Endodermal cell (in vitro differentiated cells): ENCODE measurements at regions not wholly inside any gene's neighbourhood (a gene's known extent, or its start where the extent isn't known, plus 50 kb on each side); places are given as distances from the start of the nearest gene placed in this dataset.

Experiments used
- DNase-seq: peaks from one replicate; pipeline ENCODE4 v3.0.0-alpha.2; 2017
- H3K27ac ChIP-seq: 2 replicates; pipeline ENCODE4 v1.5.1; 2013; ENCODE audit warnings: mild to moderate bottlenecking, low read depth, low read length, moderate library complexity
- H3K27me3 ChIP-seq: 2 replicates; pipeline ENCODE4 v1.6.1; 2013; ENCODE audit warnings: mild to moderate bottlenecking, low read length, moderate library complexity; ENCODE audit not compliant: insufficient read depth, control insufficient read depth, poor library complexity, severe bottlenecking
- H3K36me3 ChIP-seq: 2 replicates; pipeline ENCODE4 v1.7.0; 2013; ENCODE audit warnings: mild to moderate bottlenecking, low read length, moderate library complexity; ENCODE audit not compliant: control insufficient read depth, insufficient read depth
- H3K4me1 ChIP-seq: one replicate; pipeline ENCODE4 v1.7.0; 2013; ENCODE audit warnings: low read length; ENCODE audit not compliant: control insufficient read depth, insufficient read depth
- H3K4me3 ChIP-seq: 2 replicates; pipeline ENCODE4 v1.5.1; 2013; ENCODE audit warnings: mild to moderate bottlenecking, low read length, moderate library complexity
- H3K9ac ChIP-seq: 2 replicates; pipeline ENCODE4 v1.6.1; 2013; ENCODE audit warnings: mild to moderate bottlenecking, low read length, moderate library complexity; ENCODE audit not compliant: poor library complexity, severe bottlenecking; ENCODE audit errors: extremely low read depth
- H3K9me3 ChIP-seq: 2 replicates; pipeline ENCODE4 v1.6.1; 2013; ENCODE audit warnings: mild to moderate bottlenecking, low read length, moderate library complexity; ENCODE audit not compliant: control insufficient read depth
- H3K27ac Mint-ChIP-seq: 2 replicates; pipeline ENCODE4 v1.8.0; 2020; ENCODE audit warnings: mixed read lengths
- H3K27me3 Mint-ChIP-seq: 2 replicates; pipeline ENCODE4 v1.8.0; 2021; ENCODE audit warnings: mild to moderate bottlenecking, mixed read lengths; ENCODE audit not compliant: insufficient read depth
- H3K36me3 Mint-ChIP-seq: 2 replicates; pipeline ENCODE4 v1.8.0; 2020; ENCODE audit warnings: low read depth, mixed read lengths
- H3K4me1 Mint-ChIP-seq: 2 replicates; pipeline ENCODE4 v1.8.0; 2020; ENCODE audit warnings: mixed read lengths
- H3K4me3 Mint-ChIP-seq: 2 replicates; pipeline ENCODE4 v1.8.0; 2020; ENCODE audit warnings: mild to moderate bottlenecking, moderate library complexity, mixed read lengths
- H3K9me3 Mint-ChIP-seq: 2 replicates; pipeline ENCODE4 v1.8.0; 2020; ENCODE audit warnings: mild to moderate bottlenecking, mixed read lengths
- CTCF ChIP-seq: fragments of 200-600 bp; sonication (generic); conservative IDR thresholded peaks from 2 replicates; pipeline ENCODE4 v1.5.0; 2021; ENCODE audit warnings: antibody characterized with exemption, mild to moderate bottlenecking
- WGBS, 2 experiments: methylation state at CpG; one replicate each; pipeline versions ENCODE4 v1.1.5 to v1.1.7; 2013; ENCODE audit warnings: missing lambda C conversion rate in 2 of 2, mixed read lengths in 1 of 2; ENCODE audit not compliant: insufficient coverage in 1 of 2, insufficient read length in 1 of 2; 5-methylcytosine and 5-hydroxymethylcytosine counted together

GRCh38 chr3:160094562-160094961 is 105.9 kb downstream of the IL12A start:
- H3K9ac ChIP-seq: no peak overlapping the region
- WGBS, 2 experiments: 89 to 98% methylated on average over 4 of the region's 4 CpGs

GRCh38 chr3:160097478-160097877 is 108.8 kb downstream of the IL12A start:
- H3K9me3 Mint-ChIP-seq: no peaks in the 10 kb centered on the region
- no peak overlapping the region for H3K4me3 Mint-ChIP-seq
- Histone ChIP-seq H3K9me3 (no peaks in the 10 kb centered on the region), H3K4me1 (no peaks in the 10 kb centered on the region), H3K4me3 (no peak overlapping the region), H3K27me3 (no peaks in the 10 kb centered on the region), H3K27ac (no peak overlapping the region), H3K9ac (no peak overlapping the region), H3K36me3 (no peaks in the 10 kb centered on the region)
- WGBS, 2 experiments: 91 to 100% methylated on average over 1 to 11 of the region's 11 CpGs
- no peak for TF ChIP-seq CTCF
- no peak overlapping the region for H3K27ac Mint-ChIP-seq
- peaks cover 5% of the 10 kb centered on the region for H3K4me1 Mint-ChIP-seq
- H3K36me3 Mint-ChIP-seq: no peaks in the 10 kb centered on the region
- peaks cover 5% of the 10 kb centered on the region for H3K27me3 Mint-ChIP-seq
- no peak for DNase-seq

More at GRCh38 chr3:160094562-160094961, 105.9 kb downstream of the IL12A start:
- Histone ChIP-seq H3K27me3 (no peaks in the 10 kb centered on the region), H3K4me1 (no peaks in the 10 kb centered on the region), H3K9me3 (no peaks in the 10 kb centered on the region), H3K4me3 (no peak overlapping the region), H3K36me3 (no peaks in the 10 kb centered on the region), H3K27ac (no peak overlapping the region)
- H3K4me1 Mint-ChIP-seq: peaks cover 5% of the 10 kb centered on the region
- H3K27ac Mint-ChIP-seq: no peak overlapping the region
- H3K27me3 Mint-ChIP-seq: no peaks in the 10 kb centered on the region
- no peaks in the 10 kb centered on the region for H3K36me3 Mint-ChIP-seq
- H3K9me3 Mint-ChIP-seq: no peaks in the 10 kb centered on the region
- no peak for TF ChIP-seq CTCF
- no peak for DNase-seq
- no peak overlapping the region for H3K4me3 Mint-ChIP-seq

GRCh38 chr3:160098261-160098908 is 109.8 kb downstream of the IL12A start:
- WGBS, 2 experiments: 92 to 100% methylated on average over 1 to 5 of the region's 5 CpGs
- no peak overlapping the region for H3K4me3 Mint-ChIP-seq
- DNase-seq: no peak
- no peak overlapping the region for H3K9ac ChIP-seq
- H3K27ac ChIP-seq: no peak overlapping the region
- H3K9me3 ChIP-seq: no peaks in the 10 kb centered on the region
- no peaks in the 10 kb centered on the region for H3K4me1 ChIP-seq
- TF ChIP-seq CTCF: no peak
- no peaks in the 10 kb centered on the region for H3K36me3 Mint-ChIP-seq
- no peak overlapping the region for H3K27ac Mint-ChIP-seq
- no peaks in the 10 kb centered on the region for H3K27me3 ChIP-seq
- peaks cover 5% of the 10 kb centered on the region for H3K27me3 Mint-ChIP-seq
- H3K36me3 ChIP-seq: no peaks in the 10 kb centered on the region
- no peak overlapping the region for H3K4me3 ChIP-seq
- H3K4me1 Mint-ChIP-seq: peaks cover 5% of the 10 kb centered on the region
- no peaks in the 10 kb centered on the region for H3K9me3 Mint-ChIP-seq
